ENCODE measurements at regions not wholly inside any gene's neighbourhood (a gene's known extent, or its start where the extent isn't known, plus 50 kb on each side); places are given as distances from the start of the nearest gene placed in this dataset.
"Not testable (repeated sequence)": the region's sequence is repeated elsewhere in the genome, so short reads cannot be mapped to it uniquely, and the experiment has no call there.

GRCh38 chr5:119751734-119752094 is 122.4 kb downstream of the FAM170A start:
- Histone ChIP-seq H3K9me3 (ENCODE audit: low read depth, low read length) (no peaks in the 10 kb centered on the region), H2AFZ (ENCODE audit: low read length) (no peak overlapping the region), H3K4me3 (ENCODE audit: insufficient read depth, low read length) (no peak overlapping the region), H3K4me2 (ENCODE audit: insufficient read depth, low read length) (no peak overlapping the region), H3K36me3 (ENCODE audit: insufficient read depth, low read length) (no peaks in the 10 kb centered on the region), H4K20me1 (ENCODE audit: insufficient read depth, low read length) (no peaks in the 10 kb centered on the region), H3K27ac (ENCODE audit: low read depth, low read length) (no peak overlapping the region), H3K79me2 (ENCODE audit: insufficient read depth, low read length) (no peaks in the 10 kb centered on the region), H3K4me1 (ENCODE audit: insufficient read depth, low read length) (no peaks in the 10 kb centered on the region), H3K27me3 (ENCODE audit: insufficient read depth, low read length) (no peaks in the 10 kb centered on the region)
- TF ChIP-seq, protein P1, sequence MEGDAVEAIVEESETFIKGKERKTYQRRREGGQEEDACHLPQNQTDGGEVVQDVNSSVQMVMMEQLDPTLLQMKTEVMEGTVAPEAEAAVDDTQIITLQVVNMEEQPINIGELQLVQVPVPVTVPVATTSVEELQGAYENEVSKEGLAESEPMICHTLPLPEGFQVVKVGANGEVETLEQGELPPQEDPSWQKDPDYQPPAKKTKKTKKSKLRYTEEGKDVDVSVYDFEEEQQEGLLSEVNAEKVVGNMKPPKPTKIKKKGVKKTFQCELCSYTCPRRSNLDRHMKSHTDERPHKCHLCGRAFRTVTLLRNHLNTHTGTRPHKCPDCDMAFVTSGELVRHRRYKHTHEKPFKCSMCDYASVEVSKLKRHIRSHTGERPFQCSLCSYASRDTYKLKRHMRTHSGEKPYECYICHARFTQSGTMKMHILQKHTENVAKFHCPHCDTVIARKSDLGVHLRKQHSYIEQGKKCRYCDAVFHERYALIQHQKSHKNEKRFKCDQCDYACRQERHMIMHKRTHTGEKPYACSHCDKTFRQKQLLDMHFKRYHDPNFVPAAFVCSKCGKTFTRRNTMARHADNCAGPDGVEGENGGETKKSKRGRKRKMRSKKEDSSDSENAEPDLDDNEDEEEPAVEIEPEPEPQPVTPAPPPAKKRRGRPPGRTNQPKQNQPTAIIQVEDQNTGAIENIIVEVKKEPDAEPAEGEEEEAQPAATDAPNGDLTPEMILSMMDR (IDR thresholded peaks at IDR 0.05; ENCODE audit: extremely low read depth, low read depth, low read length): no peak
- DNase-seq (ENCODE audit: insufficient read length, low spot score, missing footprints): no peak

GRCh38 chr5:119752921-119753886 is 123.8 kb downstream of the FAM170A start:
- no peaks in the 10 kb centered on the region for H3K9me3 ChIP-seq (ENCODE audit: low read depth, low read length)
- H3K27ac ChIP-seq (ENCODE audit: low read depth, low read length): no peak overlapping the region
- no peaks in the 10 kb centered on the region for H4K20me1 ChIP-seq (ENCODE audit: insufficient read depth, low read length)
- no peak for DNase-seq (ENCODE audit: insufficient read length, low spot score, missing footprints)
- no peak overlapping the region for H3K4me3 ChIP-seq (ENCODE audit: insufficient read depth, low read length)
- H3K4me1 ChIP-seq (ENCODE audit: insufficient read depth, low read length): no peaks in the 10 kb centered on the region
- TF ChIP-seq, protein P1 (IDR thresholded peaks at IDR 0.05; ENCODE audit: extremely low read depth, low read depth, low read length): no peak
- H3K79me2 ChIP-seq (ENCODE audit: insufficient read depth, low read length): no peaks in the 10 kb centered on the region
- no peaks in the 10 kb centered on the region for H3K36me3 ChIP-seq (ENCODE audit: insufficient read depth, low read length)
- H2AFZ ChIP-seq (ENCODE audit: low read length): no peak overlapping the region
- H3K4me2 ChIP-seq (ENCODE audit: insufficient read depth, low read length): no peak overlapping the region
- no peaks in the 10 kb centered on the region for H3K27me3 ChIP-seq (ENCODE audit: insufficient read depth, low read length)

GRCh38 chr5:119754825-119755224 is 125.5 kb downstream of the FAM170A start:
- H3K27me3 ChIP-seq (ENCODE audit: insufficient read depth, low read length); H4K20me1 ChIP-seq (ENCODE audit: insufficient read depth, low read length); DNase-seq (ENCODE audit: insufficient read length, low spot score, missing footprints); H3K27ac ChIP-seq (ENCODE audit: low read depth, low read length); H3K4me2 ChIP-seq (ENCODE audit: insufficient read depth, low read length); H2AFZ ChIP-seq (ENCODE audit: low read length); H3K4me3 ChIP-seq (ENCODE audit: insufficient read depth, low read length); H3K9me3 ChIP-seq (ENCODE audit: low read depth, low read length); H3K79me2 ChIP-seq (ENCODE audit: insufficient read depth, low read length); H3K36me3 ChIP-seq (ENCODE audit: insufficient read depth, low read length); H3K4me1 ChIP-seq (ENCODE audit: insufficient read depth, low read length): not testable (repeated sequence)

DNA sequence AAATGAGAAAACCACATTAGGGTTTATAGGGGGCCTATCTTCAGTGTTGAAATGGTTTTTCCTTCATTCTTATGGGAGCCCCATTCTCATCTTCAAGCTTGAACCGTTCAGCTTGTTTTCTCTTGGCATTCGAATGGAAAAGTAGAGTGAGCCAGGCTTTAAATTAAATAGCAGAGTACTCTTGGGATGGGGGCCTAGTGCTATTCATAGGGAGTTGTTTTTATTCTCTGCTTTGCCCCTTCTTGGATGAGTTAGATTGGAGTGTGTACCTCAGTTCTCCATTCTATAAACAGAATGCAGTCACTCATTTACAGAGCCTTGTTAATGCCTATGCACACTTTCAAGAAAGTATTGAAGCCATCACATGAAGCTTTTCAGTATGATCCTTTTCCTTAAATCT is 127.9 kb downstream of the FAM170A start:
- Histone ChIP-seq H3K4me1 (ENCODE audit: insufficient read depth, low read length) (no peaks in the 10 kb centered on the region), H4K20me1 (ENCODE audit: insufficient read depth, low read length) (no peaks in the 10 kb centered on the region), H3K79me2 (ENCODE audit: insufficient read depth, low read length) (no peaks in the 10 kb centered on the region), H3K27me3 (ENCODE audit: insufficient read depth, low read length) (no peaks in the 10 kb centered on the region), H3K27ac (ENCODE audit: low read depth, low read length) (no peak overlapping the region), H3K4me2 (ENCODE audit: insufficient read depth, low read length) (no peak overlapping the region), H3K4me3 (ENCODE audit: insufficient read depth, low read length) (no peak overlapping the region), H2AFZ (ENCODE audit: low read length) (no peak overlapping the region), H3K9me3 (ENCODE audit: low read depth, low read length) (no peaks in the 10 kb centered on the region), H3K36me3 (ENCODE audit: insufficient read depth, low read length) (no peaks in the 10 kb centered on the region)
- TF ChIP-seq, protein P1 (IDR thresholded peaks at IDR 0.05; ENCODE audit: extremely low read depth, low read depth, low read length): no peak
- DNase-seq (ENCODE audit: insufficient read length, low spot score, missing footprints): no peak

DNA sequence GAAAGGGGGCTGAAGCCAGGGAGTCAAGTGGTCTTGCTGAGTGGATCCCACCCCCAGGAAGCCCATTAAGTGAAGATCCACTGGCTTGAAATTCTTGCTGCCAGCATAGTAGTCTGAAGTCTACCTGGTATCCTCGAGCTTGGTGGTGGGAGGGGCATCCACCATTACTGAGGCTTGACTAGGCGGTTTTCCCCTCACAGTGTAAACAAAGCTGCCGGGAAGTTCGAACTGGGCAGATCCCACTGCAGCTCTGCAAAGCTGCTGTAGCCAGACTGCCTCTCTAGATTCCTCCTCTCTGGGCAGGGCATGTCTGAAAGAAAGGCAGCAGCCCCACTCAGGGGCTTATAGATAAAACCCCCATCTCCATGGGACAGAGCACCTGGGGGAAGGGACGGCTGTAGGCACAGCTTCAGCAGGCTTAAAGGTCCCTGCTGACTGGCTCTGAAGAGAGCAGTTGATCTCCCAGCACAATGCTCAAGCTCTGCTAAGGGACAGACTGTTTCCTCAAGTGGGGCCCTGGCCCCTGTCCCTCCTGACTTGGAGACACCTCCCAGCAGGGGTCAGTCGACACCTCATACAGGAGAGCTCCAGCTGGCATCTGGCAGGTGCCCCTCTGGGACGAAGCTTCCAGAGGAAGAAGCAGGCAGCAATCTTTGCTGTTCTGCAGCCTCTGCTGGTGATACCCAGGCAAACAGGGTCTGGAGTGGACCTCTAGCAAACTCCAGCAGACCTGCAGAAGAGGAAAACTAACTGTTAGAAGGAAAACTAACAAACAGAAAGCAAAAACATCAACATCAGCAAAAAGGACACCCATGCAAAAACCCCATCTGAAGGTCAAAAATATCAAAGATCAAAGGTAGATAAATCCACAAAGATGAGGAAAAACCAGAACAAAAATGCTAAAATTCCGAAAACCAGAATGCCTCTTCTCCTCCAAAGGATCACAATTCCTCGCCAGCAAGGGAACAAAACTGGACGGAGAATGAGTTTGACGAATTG is 140.6 kb downstream of the FAM170A start:
- not testable (repeated sequence) for H3K79me2 ChIP-seq (ENCODE audit: insufficient read depth, low read length); H3K4me3 ChIP-seq (ENCODE audit: insufficient read depth, low read length); H3K36me3 ChIP-seq (ENCODE audit: insufficient read depth, low read length); H3K9me3 ChIP-seq (ENCODE audit: low read depth, low read length); H3K4me1 ChIP-seq (ENCODE audit: insufficient read depth, low read length); H3K4me2 ChIP-seq (ENCODE audit: insufficient read depth, low read length); H3K27ac ChIP-seq (ENCODE audit: low read depth, low read length); H2AFZ ChIP-seq (ENCODE audit: low read length); DNase-seq (ENCODE audit: insufficient read length, low spot score, missing footprints); H3K27me3 ChIP-seq (ENCODE audit: insufficient read depth, low read length); H4K20me1 ChIP-seq (ENCODE audit: insufficient read depth, low read length)

DNA sequence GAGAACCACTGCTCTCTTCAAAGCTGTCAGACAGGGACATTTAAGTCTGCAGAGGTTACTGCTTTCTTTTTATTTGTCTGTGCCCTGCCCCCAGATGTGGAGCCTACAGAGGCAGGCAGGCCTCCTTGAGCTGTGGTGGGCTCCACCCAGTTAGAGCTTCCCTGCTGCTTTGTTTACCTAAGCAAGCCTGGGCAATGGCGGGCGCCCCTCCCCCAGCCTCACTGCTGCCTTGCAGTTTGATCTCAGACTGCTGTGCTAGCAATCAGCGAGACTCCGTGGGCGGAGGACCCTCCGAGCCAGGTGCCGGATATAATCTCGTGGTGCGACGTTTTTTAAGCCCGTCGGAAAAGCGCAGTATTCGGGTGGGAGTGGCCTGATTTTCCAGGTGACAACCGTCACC is 150.8 kb downstream of the FAM170A start:
- H3K79me2 ChIP-seq (ENCODE audit: insufficient read depth, low read length); H3K4me2 ChIP-seq (ENCODE audit: insufficient read depth, low read length); H2AFZ ChIP-seq (ENCODE audit: low read length); DNase-seq (ENCODE audit: insufficient read length, low spot score, missing footprints); H3K4me1 ChIP-seq (ENCODE audit: insufficient read depth, low read length); H3K36me3 ChIP-seq (ENCODE audit: insufficient read depth, low read length); H3K9me3 ChIP-seq (ENCODE audit: low read depth, low read length); H3K27me3 ChIP-seq (ENCODE audit: insufficient read depth, low read length); H4K20me1 ChIP-seq (ENCODE audit: insufficient read depth, low read length); H3K27ac ChIP-seq (ENCODE audit: low read depth, low read length); H3K4me3 ChIP-seq (ENCODE audit: insufficient read depth, low read length): not testable (repeated sequence)
